IMR-90 (cell line): ENCODE measurements at regions not wholly inside any gene's neighbourhood (a gene's known extent, or its start where the extent isn't known, plus 50 kb on each side); places are given as distances from the start of the nearest gene placed in this dataset.

ENCODE experiments used
- ATAC-seq: fragments of 200-7000 bp; cut with Tn5 transposase; 2 replicates; pipeline ENCODE4 v1.9.1; 2020; ENCODE audit warnings: low read depth, mild to moderate bottlenecking, moderate library complexity
- BruUV-seq: library from RNA; stranded (reverse); fragments of 400-500 nt; replicated peaks from 2 replicates; lab custom pipeline; 2021; lab: Mats Ljungman, UMichigan
- CTCF ChIA-PET: fragments of 300-600 bp; formaldehyde crosslinking; extraction: SDS; loops from one replicate; lab custom pipeline; 2021; ENCODE audit warnings: antibody characterized with exemption; lab: Yijun Ruan, JAX
- POLR2A ChIA-PET: fragments of 300-600 bp; sonication (Branson Sonifier 250); formaldehyde crosslinking; loops from one replicate; lab custom pipeline; 2022; ENCODE audit warnings: antibody characterized with exemption; ENCODE audit not compliant: unreplicated experiment; lab: Charles Lee
- DNase-seq: peaks from one replicate; pipeline ENCODE4 v3.0.0; 2013
- H2AFZ ChIP-seq: replicated peaks from 2 replicates; pipeline ENCODE3; 2013; ENCODE audit warnings: low read length, mild to moderate bottlenecking; ENCODE audit not compliant: poor library complexity
- H2AK5ac ChIP-seq: 2 replicates; pipeline ENCODE4 v1.6.1; 2013; ENCODE audit warnings: low read depth, low read length, inconsistent platforms
- H2AK9ac ChIP-seq: replicated peaks from 2 replicates; pipeline ENCODE3; 2013; ENCODE audit warnings: mild to moderate bottlenecking, low read depth, low read length, moderate library complexity; ENCODE audit not compliant: poor library complexity
- H2BK120ac ChIP-seq: 2 replicates; pipeline ENCODE4 v1.6.1; 2013; ENCODE audit warnings: low read depth, low read length, inconsistent platforms
- H2BK15ac ChIP-seq: 3 replicates; pipeline ENCODE4 v1.6.1; 2013; ENCODE audit warnings: low read depth, low read length, inconsistent platforms
- H2BK20ac ChIP-seq: 2 replicates; pipeline ENCODE4 v1.6.1; 2013; ENCODE audit warnings: low read depth, mild to moderate bottlenecking, inconsistent platforms, low read length, moderate library complexity
- H2BK5ac ChIP-seq: 2 replicates; pipeline ENCODE4 v1.6.1; 2013; ENCODE audit warnings: mild to moderate bottlenecking, low read depth, low read length, inconsistent platforms; ENCODE audit not compliant: poor library complexity, severe bottlenecking
- H3K14ac ChIP-seq: replicated peaks from 2 replicates; pipeline ENCODE4 v1.6.1; 2013; ENCODE audit warnings: low read depth, low read length, inconsistent platforms
- H3K18ac ChIP-seq: 2 replicates; pipeline ENCODE4 v1.6.1; 2013; ENCODE audit warnings: low read depth, low read length, control low read depth
- H3K23ac ChIP-seq: 2 replicates; pipeline ENCODE4 v1.6.1; 2013; ENCODE audit warnings: low read depth, low read length, inconsistent platforms
- H3K27ac ChIP-seq: 2 replicates; pipeline ENCODE4 v1.5.1; 2013; ENCODE audit warnings: mild to moderate bottlenecking, control low read depth, low read length; ENCODE audit not compliant: insufficient read depth
- H3K27me3 ChIP-seq: 2 replicates; pipeline ENCODE4 v1.6.1; 2013; ENCODE audit warnings: low read length; ENCODE audit not compliant: control insufficient read depth, insufficient read depth
- H3K36me3 ChIP-seq: 2 replicates; pipeline ENCODE4 v1.6.1; 2013; ENCODE audit warnings: low read length, mixed read lengths; ENCODE audit not compliant: control insufficient read depth, insufficient read depth
- H3K4ac ChIP-seq: 2 replicates; pipeline ENCODE4 v1.6.1; 2013; ENCODE audit warnings: low read depth, low read length, inconsistent platforms
- H3K4me1 ChIP-seq: 2 replicates; pipeline ENCODE4 v1.6.1; 2013; ENCODE audit warnings: low read length, mixed read lengths; ENCODE audit not compliant: control insufficient read depth, insufficient read depth
- H3K4me2 ChIP-seq: 2 replicates; pipeline ENCODE4 v1.6.1; 2013; ENCODE audit warnings: low read depth, mild to moderate bottlenecking, control low read depth, low read length, moderate library complexity
- H3K4me3 ChIP-seq: 2 replicates; pipeline ENCODE4 v1.5.1; 2013; ENCODE audit warnings: low read depth, mild to moderate bottlenecking, control low read depth, low read length, moderate library complexity; ENCODE audit not compliant: insufficient read depth
- H3K56ac ChIP-seq: 2 replicates; pipeline ENCODE4 v1.6.1; 2013; ENCODE audit warnings: low read length, inconsistent platforms; ENCODE audit not compliant: insufficient read depth; ENCODE audit errors: extremely low read depth
- H3K79me1 ChIP-seq, 2 experiments: 2 replicates each; pipeline ENCODE4 v1.6.1; 2013; ENCODE audit warnings: low read length in 2 of 2, inconsistent platforms in 1 of 2, low read depth in 1 of 2
- H3K9ac ChIP-seq: 2 replicates; pipeline ENCODE4 v1.6.1; 2013; ENCODE audit warnings: low read depth, low read length, control low read depth
- H3K9me1 ChIP-seq: 2 replicates; pipeline ENCODE4 v1.6.1; 2013; ENCODE audit warnings: low read length, inconsistent platforms; ENCODE audit not compliant: insufficient read depth
- H3K9me3 ChIP-seq: 2 replicates; pipeline ENCODE4 v1.6.1; 2013; ENCODE audit warnings: low read length; ENCODE audit not compliant: control insufficient read depth, insufficient read depth
- H4K20me1 ChIP-seq: 2 replicates; pipeline ENCODE4 v1.6.1; 2013; ENCODE audit warnings: low read length, inconsistent platforms; ENCODE audit not compliant: insufficient read depth
- H4K5ac ChIP-seq: 2 replicates; pipeline ENCODE4 v1.6.1; 2013; ENCODE audit warnings: mild to moderate bottlenecking, low read depth, low read length, control low read depth
- H4K8ac ChIP-seq, 2 experiments: 2 replicates each; pipeline ENCODE4 v1.6.1; 2013; ENCODE audit warnings: low read depth in 2 of 2, low read length in 2 of 2, control low read depth in 1 of 2, inconsistent platforms in 1 of 2
- H4K91ac ChIP-seq: 2 replicates; pipeline ENCODE4 v1.6.1; 2013; ENCODE audit warnings: low read depth, low read length, inconsistent platforms; ENCODE audit not compliant: insufficient read depth
- RFX5 ChIP-seq: IDR thresholded peaks from 2 replicates; pipeline ENCODE4 v1.8.0; 2012; ENCODE audit warnings: low read depth, mild to moderate bottlenecking, low read length, moderate library complexity
- USF2 ChIP-seq: fragments of 150-350 bp; IDR thresholded peaks from 2 replicates; pipeline ENCODE4 v1.6.1; 2017; ENCODE audit warnings: mild to moderate bottlenecking, antibody characterized with exemption, low read length, low read depth
- dilution Hi-C: fragments of 300-500 bp; cut with HindIII; formaldehyde crosslinking; loops from one replicate; pipeline ENCODE4 v1.14.3; 2018; ENCODE audit warnings: low sequenced_read_pairs; ENCODE audit not compliant: unreplicated experiment
- in situ Hi-C: fragments of 300-500 bp; cut with MboI; formaldehyde crosslinking; loops from 3 replicates; pipeline ENCODE4 v1.14.3; 2019; ENCODE audit warnings: low sequenced_read_pairs, inconsistent platforms, mixed read lengths
- intact Hi-C: fragments of 100-400 bp; cut with micrococcal nuclease; formaldehyde crosslinking; loops from 2 replicates; pipeline ENCODE4 v1.10.0; 2022

GRCh38 chr7:125636320-125636962, 706.8 kb upstream of the POT1 start:
- Histone ChIP-seq H4K5ac (no peak overlapping the region), H3K56ac (no peak overlapping the region), H2BK5ac (no peak overlapping the region), H3K23ac (no peak overlapping the region), H3K36me3 (no peaks in the 10 kb centered on the region), H2AK5ac (no peak overlapping the region), H3K9ac (no peak overlapping the region), H2AK9ac (no peak overlapping the region), H4K20me1 (no peaks in the 10 kb centered on the region), H3K14ac (no peak overlapping the region), H3K9me1 (no peaks in the 10 kb centered on the region), H2BK15ac (no peak overlapping the region), H3K4ac (no peak overlapping the region), H2BK20ac (no peak overlapping the region), H4K8ac (no peak overlapping the region), H3K4me2 (no peak overlapping the region), H3K79me1 (no peaks in the 10 kb centered on the region), H2AFZ (no peak overlapping the region), H3K27ac (no peak overlapping the region), H3K9me3 (peaks cover 4% of the 10 kb centered on the region; the same call in 1 of the 2 replicates), H3K4me1 (no peaks in the 10 kb centered on the region), H3K27me3 (no peaks in the 10 kb centered on the region), H3K4me3 (no peak overlapping the region), H3K18ac (no peak overlapping the region), H2BK120ac (no peak overlapping the region), H4K91ac (no peak overlapping the region)
- CTCF ChIA-PET = no interaction called here
- intact Hi-C loops = no loop called here
- in situ Hi-C loops = no loop called here
- ATAC-seq (no peak), DNase-seq (no peak)
- POLR2A ChIA-PET = no interaction called here
- no TSS peak for BruUV-seq
- no peak for TF ChIP-seq USF2
- no peak for TF ChIP-seq RFX5
- dilution Hi-C loops = no loop called here
